HG02943 (cell line): ENCODE measurements at regions not wholly inside any gene's neighbourhood (a gene's known extent, or its start where the extent isn't known, plus 50 kb on each side); places are given as distances from the start of the nearest gene placed in this dataset.
"Not testable (repeated sequence)": the region's sequence is repeated elsewhere in the genome, so short reads cannot be mapped to it uniquely, and the experiment has no call there.

Experiments
- ATAC-seq: cut with Tn5 transposase; IDR thresholded peaks from one replicate; pipeline ENCODE4 v1.9.1; 2021; ENCODE audit warnings: mild to moderate bottlenecking, low read depth, moderate library complexity; ENCODE audit not compliant: unreplicated experiment

- no peak for ATAC-seq
Measured at GRCh38 chr9:104980039-104980654, 52.2 kb upstream of the ABCA1 start.

- no peak for ATAC-seq
Measured at GRCh38 chr9:104981543-104982129, 53.7 kb upstream of the ABCA1 start.

GRCh38 chr9:104982543-104982942 lies 54.6 kb upstream of the ABCA1 start:
- ATAC-seq, result no peak

GRCh38 chr9:104983491-104983890 lies 55.5 kb upstream of the ABCA1 start:
- no peak for ATAC-seq

- ATAC-seq, result no peak
Measured at GRCh38 chr9:104984121-104984520, 56.2 kb upstream of the ABCA1 start.

GRCh38 chr9:104984542-104984941 lies 56.6 kb upstream of the ABCA1 start:
- ATAC-seq, result no peak

GRCh38 chr9:104984948-104985347 lies 57.0 kb upstream of the ABCA1 start:
- no peak for ATAC-seq

GRCh38 chr9:104986096-104986495 lies 58.1 kb upstream of the ABCA1 start:
- no peak for ATAC-seq

GRCh38 chr9:104987743-104988142 lies 59.8 kb upstream of the ABCA1 start:
- ATAC-seq, result no peak

- ATAC-seq, result no peak
Measured at GRCh38 chr9:104988539-104988938, 60.6 kb upstream of the ABCA1 start.

GRCh38 chr9:104991144-104991953 lies 63.4 kb upstream of the ABCA1 start:
- ATAC-seq, result peak; percentile 84

- ATAC-seq, result no peak
Measured at GRCh38 chr9:104992659-104993058, 64.7 kb upstream of the ABCA1 start.

GRCh38 chr9:104993291-104993963 lies 65.5 kb upstream of the ABCA1 start:
- ATAC-seq, result no peak

GRCh38 chr9:104997536-104997935 lies 69.6 kb upstream of the ABCA1 start:
- no peak for ATAC-seq

- no peak for ATAC-seq
Measured at GRCh38 chr9:104999136-104999535, 71.2 kb upstream of the ABCA1 start.

GRCh38 chr9:105000529-105000928 lies 72.6 kb upstream of the ABCA1 start:
- not testable (repeated sequence) for ATAC-seq

GRCh38 chr9:105004466-105005090 lies 76.6 kb upstream of the ABCA1 start:
- ATAC-seq, result no peak

GRCh38 chr9:105005186-105005585 lies 77.2 kb upstream of the ABCA1 start:
- ATAC-seq, result no peak

- ATAC-seq, result no peak
Measured at GRCh38 chr9:105006514-105006913, 78.6 kb upstream of the ABCA1 start.

- ATAC-seq, result no peak
Measured at GRCh38 chr9:105007143-105007542, 79.2 kb upstream of the ABCA1 start.

- ATAC-seq, result not testable (repeated sequence)
Measured at GRCh38 chr9:105010089-105010488, 82.1 kb upstream of the ABCA1 start.
